Transverse colon (tissue), 4 donors: ENCODE measurements at regions not wholly inside any gene's neighbourhood (a gene's known extent, or its start where the extent isn't known, plus 50 kb on each side); places are given as distances from the start of the nearest gene placed in this dataset.

Experiments
- DNase-seq: peaks from one replicate; pipeline ENCODE4 v3.0.0-alpha.2; 2019
- H3K27ac ChIP-seq, 4 donors: fragments of 200-600 bp; sonication (generic); 2 replicates each; pipeline ENCODE4 v1.5.1; 2016 to 2018; ENCODE audit warnings: inconsistent platforms in 4 of 4
- H3K27me3 ChIP-seq: fragments of 200-600 bp; sonication (generic); 2 replicates; pipeline ENCODE4 v1.5.1; 2017; ENCODE audit warnings: inconsistent platforms
- H3K36me3 ChIP-seq, 4 donors: fragments of 200-600 bp; sonication (generic); 2 replicates each; pipeline ENCODE4 v1.5.1; 2017 to 2019; ENCODE audit warnings: inconsistent platforms in 4 of 4
- H3K4me1 ChIP-seq, 4 donors: fragments of 200-600 bp; sonication (generic); 2 replicates each; pipeline ENCODE4 v1.5.1; 2017 to 2020; ENCODE audit warnings: inconsistent platforms in 4 of 4
- H3K4me3 ChIP-seq, 4 donors: fragments of 200-600 bp; sonication (generic); 1 replicate in 1 of 4; 2 replicates in 3 of 4; pipeline versions ENCODE4 v1.5.1 to v1.6.1; 2017 to 2019; ENCODE audit warnings: inconsistent platforms in 4 of 4
- H3K9me3 ChIP-seq, 2 donors: fragments of 200-600 bp; sonication (generic); 2 replicates each; pipeline ENCODE4 v1.5.1; 2017 to 2019; ENCODE audit warnings: inconsistent platforms in 2 of 2
- CTCF ChIP-seq, 5 experiments: fragments of 200-600 bp in 3 of 5; fragments of 450-650 bp in 2 of 5; sonication (generic) in 3 of 5; IDR thresholded peaks; 1 replicate in 2 of 5; 2 replicates in 3 of 5; pipeline ENCODE4 v1.5.1; 2016 to 2017; ENCODE audit warnings: antibody characterized with exemption in 5 of 5, inconsistent platforms in 3 of 5, mild to moderate bottlenecking in 2 of 5, moderate library complexity in 1 of 5
- EP300 ChIP-seq: sonication (generic); formaldehyde crosslinking; IDR thresholded peaks from one replicate; pipeline ENCODE4 v1.6.1; 2017; ENCODE audit warnings: antibody characterized with exemption, low read depth
- POLR2A ChIP-seq: fragments of 450-650 bp; IDR thresholded peaks from one replicate; pipeline ENCODE4 v1.6.1; 2016; ENCODE audit warnings: antibody characterized with exemption, mild to moderate bottlenecking, moderate library complexity
- POLR2AphosphoS5 ChIP-seq, 3 donors: sonication (generic); formaldehyde crosslinking; IDR thresholded peaks; one replicate each; pipeline ENCODE4 v1.6.1; 2016; ENCODE audit warnings: antibody characterized with exemption in 3 of 3
- WGBS, 2 donors: methylation state at CpG; one replicate each; pipeline ENCODE4 v1.1.5; 2018; ENCODE audit warnings: low coverage in 1 of 2; 5-methylcytosine and 5-hydroxymethylcytosine counted together
- in situ Hi-C, 4 donors: fragments of 200-750 bp; cut with MboI; loops; one replicate each; pipeline versions ENCODE4 v1.15.0 to v1.15.1; 2017; ENCODE audit warnings: low sequenced_read_pairs in 3 of 4, low pct_ligation_motif_present in 1 of 4, low pct_unique_long_range_greater_than_20kb in 1 of 4
- intact Hi-C: fragments of 100-400 bp; cut with DNase I; formaldehyde crosslinking; loops from one replicate; pipeline ENCODE4 v1.15.1; 2023; ENCODE audit warnings: low total_unique reads

GRCh38 chr10:11387551-11388222 is 223.8 kb downstream of the USP6NL start:
- DNase-seq = no peak
- Histone ChIP-seq H3K27ac (no peak overlapping the region), H3K9me3 (no peaks in the 10 kb centered on the region), H3K4me3 (no peak overlapping the region), H3K27me3 (no peaks in the 10 kb centered on the region), H3K36me3 (no peaks in the 10 kb centered on the region), H3K4me1 (no peaks in the 10 kb centered on the region)
- intact Hi-C loops (no loop called here), in situ Hi-C loops (no loop called here)
- no peak for TF ChIP-seq CTCF (IDR thresholded peaks at IDR 0.05)
- no peak for TF ChIP-seq POLR2AphosphoS5 (IDR thresholded peaks at IDR 0.05)
- TF ChIP-seq POLR2A = no peak
- TF ChIP-seq EP300 = no peak
- WGBS, 2 donors = 82 to 85% methylated on average over 10 of the region's 10 CpGs

- Histone ChIP-seq H3K36me3 (no peaks in the 10 kb centered on the region), H3K4me1 (no peaks in the 10 kb centered on the region), H3K27me3 (no peaks in the 10 kb centered on the region), H3K27ac (no peak overlapping the region), H3K9me3 (no peaks in the 10 kb centered on the region), H3K4me3 (no peak overlapping the region)
- intact Hi-C loops = no loop called here
- in situ Hi-C loops = no loop called here
- DNase-seq = no peak
- TF ChIP-seq CTCF (IDR thresholded peaks at IDR 0.05) (no peak), POLR2A (no peak), POLR2AphosphoS5 (IDR thresholded peaks at IDR 0.05) (no peak), EP300 (no peak)
- 83% methylated on average over 9 of the region's 9 CpGs; no CpG with 5 or more reads in 1 of the 2 donors for WGBS, 2 donors
Observed at GRCh38 chr10:11387044-11387443, 224.4 kb downstream of the USP6NL start.
